GM23338 (cell line): ENCODE measurements at regions not wholly inside any gene's neighbourhood (a gene's known extent, or its start where the extent isn't known, plus 50 kb on each side); places are given as distances from the start of the nearest gene placed in this dataset.

Experiments used
- ATAC-seq: fragments of 200-7000 bp; cut with Tn5 transposase; 3 replicates; pipeline ENCODE4 v1.9.1; 2020
- DNase-seq: peaks from one replicate; pipeline ENCODE4 v3.0.0-alpha.2; 2015; ENCODE audit warnings: low spot score
- H2AFZ ChIP-seq: fragments of 200-600 bp; sonication (generic); 2 replicates; pipeline ENCODE4 v1.8.0; 2016; ENCODE audit warnings: antibody characterized with exemption, mild to moderate bottlenecking, moderate library complexity
- H3F3A ChIP-seq: fragments of 200-600 bp; sonication (generic); replicated peaks from 2 replicates; pipeline ENCODE4 v1.8.0; 2017; ENCODE audit warnings: antibody characterized with exemption, mixed run types, low read depth
- H3K27ac ChIP-seq: fragments of 200-600 bp; sonication (generic); 2 replicates; pipeline ENCODE4 v1.6.1; 2016; ENCODE audit warnings: low read depth
- H3K27me3 ChIP-seq: fragments of 200-600 bp; sonication (generic); 2 replicates; pipeline ENCODE4 v1.8.0; 2016; ENCODE audit warnings: mild to moderate bottlenecking, mixed run types, moderate library complexity; ENCODE audit not compliant: insufficient read depth
- H3K36me3 ChIP-seq: fragments of 200-600 bp; sonication (generic); 2 replicates; pipeline ENCODE4 v1.8.0; 2016; ENCODE audit warnings: mild to moderate bottlenecking; ENCODE audit not compliant: insufficient read depth
- H3K4me1 ChIP-seq: fragments of 200-600 bp; sonication (generic); 2 replicates; pipeline ENCODE4 v1.8.0; 2016; ENCODE audit warnings: mild to moderate bottlenecking, moderate library complexity; ENCODE audit not compliant: insufficient read depth
- H3K4me2 ChIP-seq: fragments of 200-600 bp; sonication (generic); 2 replicates; pipeline ENCODE4 v1.7.1; 2017; ENCODE audit warnings: mixed run types
- H3K4me3 ChIP-seq: fragments of 200-600 bp; sonication (generic); 2 replicates; pipeline ENCODE4 v1.6.1; 2016; ENCODE audit warnings: mixed run types
- H3K79me2 ChIP-seq: fragments of 200-600 bp; sonication (generic); replicated peaks from 2 replicates; pipeline ENCODE4 v1.8.0; 2017; ENCODE audit warnings: mild to moderate bottlenecking; ENCODE audit not compliant: insufficient read depth
- H3K9me2 ChIP-seq: fragments of 200-600 bp; sonication (generic); 2 replicates; pipeline ENCODE4 v1.8.0; 2017; ENCODE audit not compliant: insufficient read depth
- H4K20me1 ChIP-seq: fragments of 200-600 bp; sonication (generic); replicated peaks from 2 replicates; pipeline ENCODE4 v1.8.0; 2017; ENCODE audit warnings: mild to moderate bottlenecking; ENCODE audit not compliant: insufficient read depth
- H3K27ac Mint-ChIP-seq: 2 replicates; pipeline ENCODE4 v1.8.0; 2020; ENCODE audit warnings: inconsistent platforms, mild to moderate bottlenecking, moderate library complexity, mixed read lengths
- H3K27me3 Mint-ChIP-seq: 3 replicates; pipeline ENCODE4 v1.8.0; 2022; ENCODE audit warnings: low read depth, mild to moderate bottlenecking, moderate library complexity, mixed read lengths, inconsistent platforms; ENCODE audit not compliant: insufficient read depth, poor library complexity
- H3K36me3 Mint-ChIP-seq: 3 replicates; pipeline ENCODE4 v1.8.0; 2021; ENCODE audit warnings: low read depth, mild to moderate bottlenecking, inconsistent platforms, moderate library complexity, mixed read lengths
- H3K4me1 Mint-ChIP-seq: 3 replicates; pipeline ENCODE4 v1.8.0; 2020; ENCODE audit warnings: mild to moderate bottlenecking, inconsistent platforms, mixed read lengths
- H3K4me3 Mint-ChIP-seq: 3 replicates; pipeline ENCODE4 v1.8.0; 2021; ENCODE audit warnings: moderate library complexity, mild to moderate bottlenecking, inconsistent platforms, mixed read lengths
- H3K9me3 Mint-ChIP-seq: 3 replicates; pipeline ENCODE4 v1.8.0; 2020; ENCODE audit warnings: moderate library complexity, mild to moderate bottlenecking, inconsistent platforms, mixed read lengths
- CREB1 ChIP-seq: fragments of 250-450 bp; sonication (Bioruptor Pico); IDR thresholded peaks from 2 replicates; pipeline ENCODE4 v1.5.0; 2020; ENCODE audit warnings: low read depth, mild to moderate bottlenecking, moderate library complexity
- CTCF ChIP-seq, 2 experiments: fragments of 200-600 bp in 1 of 2; sonication (generic) in 1 of 2; conservative IDR thresholded peaks; 2 replicates each; pipeline versions ENCODE4 v1.5.1 to v1.6.1; 2016 to 2017; ENCODE audit warnings: antibody characterized with exemption in 2 of 2, low read depth in 2 of 2, mild to moderate bottlenecking in 2 of 2, moderate library complexity in 1 of 2
- EZH2phosphoT487 ChIP-seq: fragments of 200-600 bp; sonication (generic); IDR thresholded peaks from one replicate; pipeline ENCODE4 v1.8.1; 2018; ENCODE audit warnings: antibody characterized with exemption; ENCODE audit not compliant: unreplicated experiment
- JUNB ChIP-seq: IDR thresholded peaks from one replicate; pipeline ENCODE4 v1.6.1; 2016; ENCODE audit warnings: antibody characterized with exemption; ENCODE audit not compliant: unreplicated experiment
- NANOG ChIP-seq: IDR thresholded peaks from 2 replicates; pipeline ENCODE4 v1.6.1; 2016; ENCODE audit warnings: antibody characterized with exemption, borderline replicate concordance
- POLR2AphosphoS5 ChIP-seq: IDR thresholded peaks from 2 replicates; pipeline ENCODE4 v1.6.1; 2016; ENCODE audit warnings: antibody characterized with exemption, low read depth
- REST ChIP-seq: IDR thresholded peaks from one replicate; pipeline ENCODE4 v1.6.1; 2018; ENCODE audit warnings: antibody characterized with exemption; ENCODE audit not compliant: unreplicated experiment
- STAT1 ChIP-seq: IDR thresholded peaks from one replicate; pipeline ENCODE4 v1.6.1; 2016; ENCODE audit warnings: antibody characterized with exemption; ENCODE audit not compliant: unreplicated experiment
- ZNF114 ChIP-seq: fragments of 250-450 bp; sonication (Bioruptor Pico); IDR thresholded peaks from 2 replicates; pipeline ENCODE4 v1.5.0; 2020; ENCODE audit warnings: mild to moderate bottlenecking, moderate library complexity
- ZNF331 ChIP-seq: fragments of 250-450 bp; sonication (Bioruptor Pico); IDR thresholded peaks from 2 replicates; pipeline ENCODE4 v1.5.0; 2020; ENCODE audit warnings: low read depth, mild to moderate bottlenecking, moderate library complexity
- ZNF462 ChIP-seq: fragments of 250-450 bp; sonication (Bioruptor Pico); IDR thresholded peaks from 2 replicates; pipeline ENCODE4 v1.5.0; 2020; ENCODE audit warnings: mild to moderate bottlenecking, moderate library complexity

GRCh38 chr12:114799574-114800487 lies 115.9 kb upstream of the TBX3 start (continued):
- TF ChIP-seq ZNF462 (CRISPR knock-in tag) (no peak), JUNB (no peak), ZNF331 (no peak), CREB1 (CRISPR knock-in tag) (no peak)

- Histone ChIP-seq H3K36me3 (no peaks in the 10 kb centered on the region), H3K27me3 (no peaks in the 10 kb centered on the region), H3K27ac (no peak overlapping the region), H3F3A (no peaks in the 10 kb centered on the region), H3K4me1 (peaks cover 7% of the 10 kb centered on the region; the same call in 1 of the 2 replicates), H3K4me2 (no peak overlapping the region), H2AFZ (no peak overlapping the region), H3K4me3 (no peak overlapping the region), H3K9me2 (no peaks in the 10 kb centered on the region), H4K20me1 (no peaks in the 10 kb centered on the region), H3K79me2 (no peaks in the 10 kb centered on the region)
- ATAC-seq (no peak), DNase-seq (no peak)
- Mint-ChIP-seq H3K36me3 (no peaks in the 10 kb centered on the region), H3K27me3 (peaks cover 7% of the 10 kb centered on the region), H3K4me1 (peaks cover 14% of the 10 kb centered on the region), H3K4me3 (no peak overlapping the region), H3K27ac (no peak overlapping the region), H3K9me3 (no peaks in the 10 kb centered on the region)
- TF ChIP-seq JUNB (no peak), EZH2phosphoT487 (no peak), CTCF (conservative IDR thresholded peaks at IDR 0.05; ENCODE audit: low read depth in 2 of 2) (no peak), ZNF331 (no peak), REST (no peak), NANOG (no peak), CREB1 (CRISPR knock-in tag) (no peak), POLR2AphosphoS5 (no peak), ZNF114 (CRISPR knock-in tag) (no peak), STAT1 (no peak)
Measured at GRCh38 chr12:114794049-114794558, 110.1 kb upstream of the TBX3 start.
